ENCODE measurements at regions not wholly inside any gene's neighbourhood (a gene's known extent, or its start where the extent isn't known, plus 50 kb on each side); places are given as distances from the start of the nearest gene placed in this dataset.

DNA sequence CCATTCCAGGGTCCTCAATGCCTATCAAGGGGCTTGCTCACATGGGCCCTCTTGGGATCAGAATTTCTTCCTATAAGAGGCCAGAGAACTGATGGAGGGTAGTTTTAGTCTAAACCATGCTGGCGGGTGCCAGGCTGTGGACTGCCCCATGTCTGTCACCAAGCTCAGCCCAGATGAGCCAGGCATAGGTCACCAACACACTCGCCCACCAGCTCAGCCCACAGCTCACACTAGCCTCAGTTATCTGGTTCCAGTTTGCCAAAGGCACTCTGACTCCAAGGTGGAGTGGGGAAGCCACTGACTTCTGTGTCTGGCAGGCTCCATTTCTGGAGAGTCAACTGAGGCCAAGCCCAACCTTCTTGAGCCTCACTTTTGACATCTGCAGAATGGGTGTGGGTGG lies 50.7 kb upstream of the INSYN1 start:
- DNase-seq (ENCODE audit: low spot score) = no peak

DNA sequence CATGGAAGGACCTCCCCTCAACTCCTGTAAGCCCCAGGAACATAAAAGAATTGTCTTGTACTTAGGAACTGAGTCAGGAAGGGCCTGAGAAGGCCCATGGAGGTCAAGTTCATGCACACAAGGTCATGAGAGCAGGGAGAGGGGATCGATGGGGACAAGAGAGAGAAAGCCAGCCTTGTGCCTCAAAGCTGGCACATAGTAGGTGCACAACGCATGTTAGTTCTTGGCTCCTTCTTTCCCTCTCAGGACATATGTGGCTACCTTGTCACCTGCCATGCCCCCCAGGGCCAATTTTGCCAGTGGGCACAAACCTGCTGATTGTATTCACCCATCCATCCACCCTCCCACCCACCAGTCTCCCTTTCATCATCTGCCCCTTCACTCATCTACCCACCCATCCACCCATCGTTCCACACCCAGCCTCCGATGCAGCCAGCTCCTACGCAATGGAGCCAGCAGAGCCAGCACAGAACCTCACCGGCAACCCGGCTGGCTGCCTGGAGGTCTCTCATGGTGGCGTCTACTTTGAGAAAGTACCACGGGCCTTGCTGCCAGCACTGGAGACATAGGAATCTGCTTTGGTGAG lies 52.4 kb upstream of the INSYN1 start:
- DNase-seq (ENCODE audit: low spot score) = no peak

DNA sequence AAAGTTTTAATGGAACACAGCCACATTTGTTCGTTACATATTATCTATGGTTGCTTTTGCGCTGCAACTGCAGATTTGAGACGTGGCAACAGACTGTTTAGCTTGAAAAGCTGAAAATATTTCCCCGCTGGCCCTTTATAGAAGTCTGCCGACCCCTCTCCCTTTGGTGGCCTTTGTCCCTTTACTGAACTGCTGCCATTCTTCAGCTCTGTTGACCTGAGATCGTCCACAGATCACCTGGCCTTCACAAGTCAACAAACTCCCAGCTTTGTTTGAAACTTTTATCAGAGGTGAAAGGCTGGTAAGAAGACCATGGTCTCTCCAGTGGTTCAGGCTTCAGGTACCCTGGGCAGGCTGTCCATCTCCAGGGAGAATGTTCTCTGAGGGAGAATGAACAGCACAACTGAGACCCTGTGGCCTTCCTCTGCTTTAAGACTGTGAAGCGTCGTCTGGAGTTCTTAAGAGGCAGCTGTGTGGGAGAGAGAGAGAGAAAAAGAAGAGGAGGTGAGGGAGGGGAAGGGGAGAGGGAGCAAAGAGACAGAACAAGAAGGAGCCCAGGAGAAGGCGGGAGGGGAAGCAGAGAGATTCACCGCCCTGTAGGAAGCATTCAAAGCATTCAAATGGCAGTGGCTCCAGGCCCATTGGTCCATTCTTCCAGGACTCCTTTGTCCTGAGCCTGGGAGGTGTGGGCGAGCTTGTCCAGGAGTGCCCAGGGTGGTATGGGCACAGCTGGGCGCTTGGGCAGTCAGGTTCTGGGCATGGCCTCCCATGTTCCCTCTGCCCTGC lies 53.7 kb upstream of the INSYN1 start:
- no peak for DNase-seq (ENCODE audit: low spot score)

DNA sequence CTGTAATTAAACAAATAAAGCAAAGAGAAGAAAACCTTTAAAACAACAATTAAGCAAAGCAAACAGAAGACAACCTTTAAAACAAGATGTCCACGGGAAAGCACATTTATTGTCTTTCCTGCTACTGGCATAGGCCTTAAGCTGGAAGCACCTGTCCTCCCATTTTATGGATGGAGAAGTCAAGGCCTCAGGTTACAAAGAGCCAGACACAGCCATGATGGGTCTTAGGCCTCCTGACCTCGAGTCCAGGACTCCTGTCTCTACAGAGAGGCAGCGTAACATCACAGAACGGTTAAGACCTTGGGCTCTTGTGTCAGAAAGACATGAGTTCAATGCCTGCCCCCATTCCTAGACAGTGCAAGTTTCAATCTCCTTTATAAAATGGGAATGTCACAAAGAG lies 54.7 kb upstream of the INSYN1 start:
- DNase-seq (ENCODE audit: low spot score) = no peak

DNA sequence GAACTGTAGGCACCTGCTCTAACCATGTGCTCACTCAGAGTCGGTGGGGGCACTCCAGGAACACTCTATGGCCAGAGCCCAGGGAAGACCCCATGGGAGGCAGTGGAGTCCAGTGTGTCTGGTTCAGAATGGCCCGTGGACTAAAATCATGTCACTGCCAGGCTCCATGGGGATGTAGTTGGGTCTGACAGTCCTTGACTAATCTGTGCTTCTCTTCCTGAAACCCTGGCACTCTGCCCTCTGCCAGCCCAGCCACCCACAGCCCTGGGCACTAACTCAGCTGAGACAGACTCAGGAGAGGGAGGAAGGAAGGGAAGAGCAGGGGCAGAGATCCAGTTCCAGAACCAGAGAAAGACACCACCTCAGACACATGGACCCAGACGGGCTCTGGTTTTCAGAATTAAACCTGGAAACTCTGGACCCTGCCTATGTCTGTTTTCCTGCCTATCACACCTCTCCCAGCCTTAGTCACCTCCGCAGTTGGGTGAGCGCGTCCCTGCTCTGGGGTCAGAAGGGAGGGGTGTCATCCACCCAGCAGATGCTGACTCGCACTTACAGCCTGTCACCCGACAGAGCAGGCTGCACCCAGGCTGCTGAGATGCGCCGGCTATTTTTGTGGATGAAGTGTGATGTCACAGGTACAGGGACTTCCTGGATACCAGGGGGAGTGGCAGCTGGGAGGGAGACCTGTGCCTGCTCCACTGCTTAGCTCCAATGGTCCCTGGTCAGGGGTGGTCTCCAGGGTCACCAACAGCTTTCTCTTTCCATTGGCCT lies 56.8 kb upstream of the INSYN1 start:
- peak; percentile 73 for DNase-seq (ENCODE audit: low spot score)

DNA sequence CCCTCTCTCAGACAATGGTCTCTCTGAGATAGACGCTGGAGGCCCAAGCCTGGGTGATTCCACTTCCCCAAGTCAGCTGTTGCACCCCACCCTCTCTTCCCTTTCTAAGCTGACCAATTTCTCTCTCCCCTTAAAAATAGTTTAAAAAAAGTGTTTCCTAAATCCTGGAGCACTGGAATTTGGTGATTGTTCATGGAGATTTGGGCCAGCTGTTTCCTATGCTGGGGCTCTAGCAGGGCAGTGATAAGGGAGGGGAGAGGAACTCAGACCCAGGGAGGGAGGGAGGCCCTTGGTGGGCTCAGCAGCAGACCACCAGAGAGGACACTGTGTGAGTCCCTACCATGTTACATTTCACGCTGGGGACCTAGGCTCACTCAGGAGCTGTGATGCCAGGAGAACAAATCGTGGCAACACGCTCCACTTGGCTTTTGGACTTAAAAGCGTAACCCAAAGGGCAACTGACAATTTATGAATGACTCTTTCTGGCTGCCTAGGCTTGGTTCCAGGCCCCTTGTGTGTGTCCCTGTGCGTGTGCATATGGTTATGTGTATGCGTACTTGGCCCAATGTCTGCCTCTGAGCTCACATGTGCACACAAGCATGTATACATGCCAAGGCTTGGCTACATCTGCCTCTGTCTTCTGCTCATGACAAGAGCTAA lies 59.8 kb upstream of the INSYN1 start:
- DNase-seq (ENCODE audit: low spot score) = no peak

DNA sequence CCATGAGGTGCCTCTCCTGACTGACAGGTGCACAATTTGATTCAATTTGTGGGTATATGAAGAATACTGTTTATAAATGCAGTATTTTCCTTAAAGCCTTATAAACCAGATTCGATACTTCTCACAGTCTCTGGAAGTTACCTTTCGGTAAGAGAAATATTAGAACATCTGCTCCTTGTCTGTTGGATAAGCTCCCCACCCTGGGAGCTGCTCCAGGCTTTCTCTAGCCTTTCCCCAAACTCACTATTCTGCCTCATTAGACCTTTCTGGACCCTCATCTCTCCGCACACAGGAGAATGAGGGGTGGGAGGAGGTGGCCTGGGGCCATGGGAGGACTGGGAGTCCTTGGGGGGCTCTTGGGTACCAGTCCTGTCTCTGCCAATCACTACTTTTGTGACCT lies 59.8 kb upstream of the TBC1D21 start:
- DNase-seq (ENCODE audit: low spot score) = no peak

DNA sequence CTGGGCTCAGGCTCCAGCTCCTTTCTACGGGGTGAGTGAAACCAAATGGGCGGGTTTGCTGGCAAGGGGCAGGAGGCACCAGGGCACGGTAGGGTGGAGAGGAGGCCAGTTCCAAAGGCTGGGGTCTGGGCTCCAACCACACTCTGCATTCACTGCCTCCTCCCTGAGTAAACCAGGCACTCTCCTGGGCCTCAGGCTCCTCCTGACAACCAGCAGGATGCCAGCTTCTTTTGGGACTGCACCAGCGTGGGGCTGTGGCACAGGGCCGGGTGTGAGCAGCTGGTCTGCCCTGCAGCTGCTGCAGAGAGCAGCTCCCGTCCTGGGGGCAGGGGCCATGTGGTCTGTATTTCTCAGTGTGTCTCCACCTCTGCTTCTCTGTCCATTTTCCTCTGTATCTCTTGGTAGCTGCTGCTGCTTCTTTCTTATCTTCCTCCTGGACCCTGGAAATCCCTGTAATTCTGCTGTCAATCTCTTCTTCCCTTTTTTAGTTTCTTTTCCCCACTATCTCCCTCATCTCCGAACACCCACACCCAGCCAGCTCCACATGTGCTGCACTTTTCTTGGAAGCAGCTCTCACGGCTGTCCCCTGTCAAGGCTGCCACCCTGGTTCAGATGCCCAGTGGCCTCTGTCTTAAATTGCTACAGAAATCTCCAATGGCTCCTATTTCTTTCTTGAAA lies 54.9 kb upstream of the TBC1D21 start:
- no peak for DNase-seq (ENCODE audit: low spot score)

DNA sequence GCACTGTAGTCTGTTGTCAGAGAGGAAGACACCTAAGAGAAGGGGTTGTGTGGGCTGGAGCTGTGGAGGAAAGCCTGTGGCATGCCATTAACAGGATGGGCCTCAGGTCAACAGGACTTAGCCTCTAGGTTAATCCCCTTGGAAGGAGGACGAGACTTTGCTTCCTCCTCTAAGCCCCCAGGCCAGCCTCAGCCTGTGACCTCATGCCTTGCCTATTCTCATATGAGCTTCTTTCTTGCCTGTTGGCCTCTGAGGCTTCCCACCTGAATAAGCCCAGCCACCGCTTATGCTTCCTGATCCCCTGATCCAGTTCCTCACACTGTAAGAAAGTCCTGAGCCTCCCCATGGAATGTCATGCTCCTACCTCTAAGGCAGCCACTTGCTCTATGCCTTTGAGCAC lies 52.2 kb upstream of the TBC1D21 start:
- DNase-seq (ENCODE audit: low spot score) = no peak

DNA sequence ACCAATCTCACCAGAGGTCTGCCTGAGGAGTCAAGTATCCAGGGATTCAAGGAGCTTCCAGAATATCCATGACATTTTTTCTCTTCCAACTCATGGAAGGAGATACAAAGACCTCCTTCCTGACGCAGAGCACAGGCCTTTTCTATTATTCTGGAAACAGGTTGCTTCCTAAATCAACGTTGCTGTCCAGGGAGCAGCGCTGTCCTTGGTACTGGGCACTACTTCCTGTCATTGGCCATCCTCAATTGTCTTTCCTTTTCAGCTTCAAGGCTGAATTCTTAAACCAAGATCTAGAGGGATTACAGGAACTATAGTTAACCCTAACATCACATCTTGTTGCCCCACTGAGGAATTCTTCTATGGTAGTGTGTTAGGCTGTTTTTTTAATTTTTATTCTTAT lies 50.4 kb upstream of the TBC1D21 start:
- peak; percentile 37 for DNase-seq (ENCODE audit: low spot score)

Measured in A172 (cell line).